GM21423 (cell line): ENCODE measurements at regions not wholly inside any gene's neighbourhood (a gene's known extent, or its start where the extent isn't known, plus 50 kb on each side); places are given as distances from the start of the nearest gene placed in this dataset.

Source experiments
- ATAC-seq: cut with Tn5 transposase; IDR thresholded peaks from one replicate; pipeline ENCODE4 v1.9.1; 2021; ENCODE audit warnings: mild to moderate bottlenecking, moderate library complexity; ENCODE audit not compliant: unreplicated experiment

GRCh38 chr9:109939698-109940342, 159.8 kb downstream of the PALM2AKAP2 start:
- no peak for ATAC-seq

- no peak for ATAC-seq
Measured at GRCh38 chr9:109940561-109940960, 160.6 kb downstream of the PALM2AKAP2 start.

- ATAC-seq: no peak
Measured at GRCh38 chr9:109941771-109942170, 161.8 kb downstream of the PALM2AKAP2 start.

GRCh38 chr9:109945573-109945972, 165.6 kb downstream of the PALM2AKAP2 start:
- ATAC-seq: no peak

- ATAC-seq: no peak
Measured at GRCh38 chr9:109948453-109948852, 168.5 kb downstream of the PALM2AKAP2 start.

- ATAC-seq: no peak
Measured at GRCh38 chr9:109950710-109951443, 170.9 kb downstream of the PALM2AKAP2 start.

- no peak for ATAC-seq
Measured at GRCh38 chr9:109953300-109953699, 173.3 kb downstream of the PALM2AKAP2 start.

- ATAC-seq: no peak
Measured at GRCh38 chr9:109953813-109954497, 174.0 kb downstream of the PALM2AKAP2 start.

- no peak for ATAC-seq
Measured at GRCh38 chr9:109956717-109957440, 176.9 kb downstream of the PALM2AKAP2 start.

GRCh38 chr9:109959679-109960078, 179.7 kb downstream of the PALM2AKAP2 start:
- no peak for ATAC-seq

GRCh38 chr9:109961626-109962025, 181.6 kb downstream of the PALM2AKAP2 start:
- no peak for ATAC-seq

- ATAC-seq: no peak
Measured at GRCh38 chr9:109962215-109962614, 182.2 kb downstream of the PALM2AKAP2 start.

GRCh38 chr9:109963079-109963478, 183.1 kb downstream of the PALM2AKAP2 start:
- no peak for ATAC-seq

GRCh38 chr9:109966643-109967368, 186.8 kb downstream of the PALM2AKAP2 start:
- peak; percentile 37 for ATAC-seq

GRCh38 chr9:109967651-109968642, 187.9 kb downstream of the PALM2AKAP2 start:
- ATAC-seq: peak; percentile 32

- no peak for ATAC-seq
Measured at GRCh38 chr9:109969011-109969410, 189.0 kb downstream of the PALM2AKAP2 start.

- ATAC-seq: no peak
Measured at GRCh38 chr9:109969573-109970237, 189.7 kb downstream of the PALM2AKAP2 start.

GRCh38 chr9:109971226-109971625, 191.2 kb downstream of the PALM2AKAP2 start:
- no peak for ATAC-seq
